NCI-H446 (cell line): ENCODE measurements at regions not wholly inside any gene's neighbourhood (a gene's known extent, or its start where the extent isn't known, plus 50 kb on each side); places are given as distances from the start of the nearest gene placed in this dataset.
A peak's percentile ranks its signal among the peaks of the same experiment; 100 is the strongest.

Experiments used
- DNase-seq, 2 experiments: peaks; one replicate each; lab custom pipeline; 2025; lab: John Stamatoyannopoulos, UW

GRCh38 chr18:41829647-41830516, 125.2 kb upstream of the PIK3C3 start:
- no peak for DNase-seq

GRCh38 chr18:41828137-41828536, 126.9 kb upstream of the PIK3C3 start:
- DNase-seq = no peak

GRCh38 chr18:41820784-41821183, 134.2 kb upstream of the PIK3C3 start:
- no peak for DNase-seq

- peak in 1 of 2 experiments; percentile 1 for DNase-seq
Measured at GRCh38 chr18:41818381-41819355, 136.4 kb upstream of the PIK3C3 start.

- DNase-seq = no peak
Measured at GRCh38 chr18:41814651-41815050, 140.4 kb upstream of the PIK3C3 start.

- no peak for DNase-seq
Measured at GRCh38 chr18:41809652-41810051, 145.4 kb upstream of the PIK3C3 start.

- DNase-seq = no peak
Measured at GRCh38 chr18:41805341-41805740, 149.7 kb upstream of the PIK3C3 start.

- DNase-seq = no peak
Measured at GRCh38 chr18:41798879-41799278, 156.2 kb upstream of the PIK3C3 start.

GRCh38 chr18:41790687-41791086, 164.3 kb upstream of the PIK3C3 start:
- DNase-seq = no peak

GRCh38 chr18:41789001-41789400, 166.0 kb upstream of the PIK3C3 start:
- DNase-seq = no peak

- DNase-seq = no peak
Measured at GRCh38 chr18:41783879-41784278, 171.2 kb upstream of the PIK3C3 start.

- no peak for DNase-seq
Measured at GRCh38 chr18:41783065-41783818, 171.8 kb upstream of the PIK3C3 start.

GRCh38 chr18:41771973-41772372, 183.1 kb upstream of the PIK3C3 start:
- DNase-seq = no peak

- DNase-seq = no peak
Measured at GRCh38 chr18:41769265-41769664, 185.8 kb upstream of the PIK3C3 start.

- DNase-seq = no peak
Measured at GRCh38 chr18:41768467-41768866, 186.6 kb upstream of the PIK3C3 start.

GRCh38 chr18:41767960-41768359, 187.1 kb upstream of the PIK3C3 start:
- DNase-seq = peak in 1 of 2 experiments; percentile 3

- DNase-seq = no peak
Measured at GRCh38 chr18:41765460-41765859, 189.6 kb upstream of the PIK3C3 start.

GRCh38 chr18:41763361-41763760, 191.7 kb upstream of the PIK3C3 start:
- no peak for DNase-seq

- no peak for DNase-seq
Measured at GRCh38 chr18:41761333-41762018, 193.6 kb upstream of the PIK3C3 start.

- DNase-seq = no peak
Measured at GRCh38 chr18:41758534-41758933, 196.5 kb upstream of the PIK3C3 start.

GRCh38 chr18:41756141-41756540, 198.9 kb upstream of the PIK3C3 start:
- no peak for DNase-seq
